ENCODE measurements at regions not wholly inside any gene's neighbourhood (a gene's known extent, or its start where the extent isn't known, plus 50 kb on each side); places are given as distances from the start of the nearest gene placed in this dataset.

GRCh38 chr21:15119486-15119885, 54.7 kb upstream of the NRIP1 start:
- POLR2A ChIA-PET, result no interaction called here
- WGBS (ENCODE audit: low lambda C conversion rate), result 93% methylated on average over 3 of the region's 3 CpGs
- TF ChIP-seq MBNL3 (CRISPR knock-in tag; conservative IDR thresholded peaks at IDR 0.05) (no peak), ZBED4 (CRISPR knock-in tag; IDR thresholded peaks at IDR 0.05; ENCODE audit: borderline replicate concordance) (no peak), ZBTB7A (CRISPR knock-in tag; IDR thresholded peaks at IDR 0.05) (no peak), KDM3A (CRISPR knock-in tag; IDR thresholded peaks at IDR 0.05; ENCODE audit: low read depth) (no peak)
- Histone ChIP-seq H3K4me3 (replicated peaks in 1 of 3; ENCODE audit: insufficient read depth in 1 of 3, low read depth in 2 of 3, low read length in 3 of 3) (no peak overlapping the region), H3K4me1 (ENCODE audit: insufficient read depth, low read length) (peaks cover 26% of the 10 kb centered on the region), H3K36me3 (replicated peaks in 1 of 2; ENCODE audit: control insufficient read depth in 1 of 2, insufficient read depth in 2 of 2, low read length in 2 of 2) (no peaks in the 10 kb centered on the region), H4K20me1 (ENCODE audit: insufficient read depth, low read length) (no peaks in the 10 kb centered on the region), H3K79me2 (ENCODE audit: insufficient read depth, low read length) (no peaks in the 10 kb centered on the region), H2AFZ (ENCODE audit: low read length) (no peak overlapping the region), H3K4me2 (ENCODE audit: low read depth, low read length) (no peak overlapping the region), H3K27ac (ENCODE audit: extremely low read length, insufficient read depth, low read length) (no peak overlapping the region), H3K27me3 (ENCODE audit: control insufficient read depth in 1 of 2, insufficient read depth in 2 of 2, low read length in 2 of 2) (no peaks in the 10 kb centered on the region), H3K9ac (ENCODE audit: insufficient read depth, low read depth, low read length) (no peak overlapping the region), H3K9me3 (ENCODE audit: low read length) (no peaks in the 10 kb centered on the region)
- in situ Hi-C loops (cut with HindIII; ENCODE audit: extremely low pct_ligation_motif_present, low pct_unique_long_range_greater_than_20kb), result no loop called here
- BruUV-seq (replicated peaks), result no TSS peak
- intact Hi-C loops (cut with micrococcal nuclease; ENCODE audit: unreplicated experiment), result no loop called here
- CTCF ChIA-PET (ENCODE audit: low intra/inter-chr PET ratio, low total read pairs), result no interaction called here
- ATAC-seq (no peak), FAIRE-seq (no peak), DNase-seq (ENCODE audit: low spot score) (no peak)

DNA sequence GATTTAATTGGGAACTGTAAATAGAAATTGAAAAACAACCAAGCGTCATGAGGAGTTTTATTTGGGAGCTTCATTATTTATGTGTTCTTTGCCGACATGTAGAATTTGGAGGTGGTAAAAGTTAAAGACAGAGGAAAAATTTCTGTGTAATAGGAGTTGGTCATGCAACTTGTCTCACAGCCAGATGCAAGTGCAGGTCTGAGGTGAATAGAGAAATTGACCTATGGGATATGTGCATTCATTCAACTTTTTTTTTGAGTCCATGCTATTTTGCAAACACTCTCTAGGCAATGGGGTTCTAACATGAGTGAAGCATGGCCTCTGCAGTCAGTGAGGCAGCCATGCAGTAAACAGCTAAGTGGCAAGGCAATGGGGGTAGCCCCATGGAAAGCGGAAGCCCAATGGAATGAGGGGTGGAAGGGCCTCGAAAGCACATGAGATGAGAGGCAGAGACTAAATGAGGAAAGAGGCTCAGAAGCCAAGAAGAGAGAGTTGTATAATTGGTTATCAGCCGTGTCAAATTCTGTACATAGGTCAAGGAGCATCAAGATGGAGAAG, 56.4 kb upstream of the NRIP1 start:
- intact Hi-C loops (cut with micrococcal nuclease; ENCODE audit: unreplicated experiment) (loop anchor here (5.0 kb wide), 1 partner anchor 259 kb away; no protein-coding TSS in a partner anchor), in situ Hi-C loops (cut with HindIII; ENCODE audit: extremely low pct_ligation_motif_present, low pct_unique_long_range_greater_than_20kb) (no loop called here)
- Histone ChIP-seq H3K79me2 (ENCODE audit: insufficient read depth, low read length) (no peaks in the 10 kb centered on the region), H4K20me1 (ENCODE audit: insufficient read depth, low read length) (no peaks in the 10 kb centered on the region), H3K4me1 (ENCODE audit: insufficient read depth, low read length) (peaks cover 26% of the 10 kb centered on the region), H3K9ac (ENCODE audit: insufficient read depth, low read depth, low read length) (peak overlapping the region; percentile 61), H2AFZ (ENCODE audit: low read length) (peak overlapping the region; percentile 84), H3K4me3 (replicated peaks in 1 of 3; ENCODE audit: insufficient read depth in 1 of 3, low read depth in 2 of 3, low read length in 3 of 3) (peak overlapping the region in 1 of 3 experiments; percentile 41; a peak in 2 of 6 replicates), H3K4me2 (ENCODE audit: low read depth, low read length) (peak overlapping the region; percentile 72), H3K9me3 (ENCODE audit: low read length) (no peaks in the 10 kb centered on the region), H3K27me3 (ENCODE audit: control insufficient read depth in 1 of 2, insufficient read depth in 2 of 2, low read length in 2 of 2) (no peaks in the 10 kb centered on the region), H3K36me3 (replicated peaks in 1 of 2; ENCODE audit: control insufficient read depth in 1 of 2, insufficient read depth in 2 of 2, low read length in 2 of 2) (no peaks in the 10 kb centered on the region), H3K27ac (ENCODE audit: extremely low read length, insufficient read depth, low read length) (peak overlapping the region; percentile 68)
- DNase-seq (ENCODE audit: low spot score) (no peak), FAIRE-seq (no peak), ATAC-seq (peak; percentile 50; the same call in 2 of the 3 replicates)
- ChIA-PET POLR2A (interaction anchor here (1.2 to 3.1 kb wide), 9 partner anchors 14 to 320 kb away, joined by 3 to 51 read pairs (median 5); partner anchors contain the start of gene NRIP1), CTCF (ENCODE audit: low intra/inter-chr PET ratio, low total read pairs) (no interaction called here)
- 80% methylated on average over 5 of the region's 5 CpGs for WGBS (ENCODE audit: low lambda C conversion rate)
- BruUV-seq (replicated peaks), result no TSS peak
- TF ChIP-seq ZNF7 (CRISPR knock-in tag; IDR thresholded peaks at IDR 0.05) (peak; percentile 98), ZNF788 (CRISPR knock-in tag; IDR thresholded peaks at IDR 0.05; ENCODE audit: borderline replicate concordance) (0 out of 2 replicates have a peak, but pooled peaks have one; percentile 18), HNRNPL (IDR thresholded peaks at IDR 0.05; ENCODE audit: low read depth, low read length) (no peak), FOSL2 (CRISPR knock-in tag; IDR thresholded peaks at IDR 0.05) (no peak), ZNF644 (CRISPR knock-in tag; IDR thresholded peaks at IDR 0.05; ENCODE audit: low read depth) (peak; percentile 62; the same call in 1 of the 2 replicates), YEATS4 (CRISPR knock-in tag; IDR thresholded peaks at IDR 0.05; ENCODE audit: borderline replicate concordance) (0 out of 2 replicates have a peak, but pooled peaks have one; percentile 15), AHR (CRISPR knock-in tag; IDR thresholded peaks at IDR 0.05) (no peak), SNRNP70 (IDR thresholded peaks at IDR 0.05; ENCODE audit: low read depth, low read length) (no peak), ZNF672 (CRISPR knock-in tag; IDR thresholded peaks at IDR 0.05) (no peak)
- TF ChIP-seq, protein P1, sequence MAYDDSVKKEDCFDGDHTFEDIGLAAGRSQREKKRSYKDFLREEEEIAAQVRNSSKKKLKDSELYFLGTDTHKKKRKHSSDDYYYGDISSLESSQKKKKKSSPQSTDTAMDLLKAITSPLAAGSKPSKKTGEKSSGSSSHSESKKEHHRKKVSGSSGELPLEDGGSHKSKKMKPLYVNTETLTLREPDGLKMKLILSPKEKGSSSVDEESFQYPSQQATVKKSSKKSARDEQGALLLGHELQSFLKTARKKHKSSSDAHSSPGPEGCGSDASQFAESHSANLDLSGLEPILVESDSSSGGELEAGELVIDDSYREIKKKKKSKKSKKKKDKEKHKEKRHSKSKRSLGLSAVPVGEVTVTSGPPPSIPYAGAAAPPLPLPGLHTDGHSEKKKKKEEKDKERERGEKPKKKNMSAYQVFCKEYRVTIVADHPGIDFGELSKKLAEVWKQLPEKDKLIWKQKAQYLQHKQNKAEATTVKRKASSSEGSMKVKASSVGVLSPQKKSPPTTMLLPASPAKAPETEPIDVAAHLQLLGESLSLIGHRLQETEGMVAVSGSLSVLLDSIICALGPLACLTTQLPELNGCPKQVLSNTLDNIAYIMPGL (CRISPR knock-in tag; IDR thresholded peaks at IDR 0.05; ENCODE audit: borderline replicate concordance in 1 of 2, low read depth in 1 of 2), result 0 out of 4 replicates have a peak, but pooled peaks of 1 of the 2 experiments have one; percentile 16
